Glutamatergic neuron (in vitro differentiated cells): ENCODE measurements at regions not wholly inside any gene's neighbourhood (a gene's known extent, or its start where the extent isn't known, plus 50 kb on each side); places are given as distances from the start of the nearest gene placed in this dataset.
"Not testable (repeated sequence)": the region's sequence is repeated elsewhere in the genome, so short reads cannot be mapped to it uniquely, and the experiment has no call there.

Experiments used
- DNase-seq: peaks from one replicate; pipeline ENCODE4 v3.0.0; 2022
- H3K27ac Mint-ChIP-seq: one replicate; pipeline ENCODE4 v1.8.0; 2020; ENCODE audit warnings: mild to moderate bottlenecking, mixed read lengths, inconsistent platforms; ENCODE audit not compliant: unreplicated experiment
- H3K27me3 Mint-ChIP-seq: one replicate; pipeline ENCODE4 v1.8.0; 2020; ENCODE audit warnings: mild to moderate bottlenecking, moderate library complexity, mixed read lengths, inconsistent platforms; ENCODE audit not compliant: unreplicated experiment
- H3K36me3 Mint-ChIP-seq: one replicate; pipeline ENCODE4 v1.8.0; 2020; ENCODE audit warnings: mild to moderate bottlenecking, mixed read lengths, inconsistent platforms; ENCODE audit not compliant: unreplicated experiment
- H3K4me1 Mint-ChIP-seq: one replicate; pipeline ENCODE4 v1.8.0; 2020; ENCODE audit warnings: mild to moderate bottlenecking, low read depth, mixed read lengths, inconsistent platforms; ENCODE audit not compliant: unreplicated experiment
- H3K4me3 Mint-ChIP-seq: one replicate; pipeline ENCODE4 v1.8.0; 2020; ENCODE audit warnings: mild to moderate bottlenecking, mixed read lengths, inconsistent platforms; ENCODE audit not compliant: unreplicated experiment
- H3K9me3 Mint-ChIP-seq: one replicate; pipeline ENCODE4 v1.8.0; 2020; ENCODE audit warnings: mild to moderate bottlenecking, moderate library complexity, mixed read lengths, inconsistent platforms; ENCODE audit not compliant: unreplicated experiment
- CTCF ChIP-seq: fragments of 200-600 bp; sonication (generic); IDR thresholded peaks from one replicate; pipeline ENCODE4 v1.5.0; 2021; ENCODE audit not compliant: partially characterized antibody, unreplicated experiment

DNA sequence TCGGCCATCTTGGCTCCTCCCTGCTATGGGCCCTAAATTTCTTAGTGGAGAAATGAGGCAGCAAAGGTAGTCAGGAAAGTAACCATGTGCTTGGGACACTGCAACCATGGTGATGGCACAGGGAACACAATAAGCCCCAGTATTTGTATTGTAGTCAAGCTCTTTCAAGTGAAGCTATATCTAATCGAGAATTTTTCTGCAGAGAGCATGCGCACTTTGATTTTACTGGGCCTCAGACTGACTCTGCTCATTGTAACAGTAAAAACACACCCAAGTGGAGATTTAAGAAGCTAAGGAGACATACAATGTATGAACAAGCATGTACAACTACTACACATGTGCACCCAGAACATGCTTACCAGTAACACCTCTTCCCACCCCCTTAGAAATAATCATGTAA, 67.3 kb upstream of the TMEM229A start:
- no peaks in the 10 kb centered on the region for H3K27me3 Mint-ChIP-seq
- no peak overlapping the region for H3K27ac Mint-ChIP-seq
- no peak for TF ChIP-seq CTCF
- no peaks in the 10 kb centered on the region for H3K4me1 Mint-ChIP-seq
- no peaks in the 10 kb centered on the region for H3K9me3 Mint-ChIP-seq
- DNase-seq = no peak
- no peaks in the 10 kb centered on the region for H3K36me3 Mint-ChIP-seq
- no peak overlapping the region for H3K4me3 Mint-ChIP-seq

- not testable (repeated sequence) for H3K27ac Mint-ChIP-seq, H3K4me1 Mint-ChIP-seq, H3K27me3 Mint-ChIP-seq, H3K9me3 Mint-ChIP-seq, DNase-seq, H3K4me3 Mint-ChIP-seq, H3K36me3 Mint-ChIP-seq
Observed at GRCh38 chr7:124099585-124099984, 66.7 kb upstream of the TMEM229A start.

DNA sequence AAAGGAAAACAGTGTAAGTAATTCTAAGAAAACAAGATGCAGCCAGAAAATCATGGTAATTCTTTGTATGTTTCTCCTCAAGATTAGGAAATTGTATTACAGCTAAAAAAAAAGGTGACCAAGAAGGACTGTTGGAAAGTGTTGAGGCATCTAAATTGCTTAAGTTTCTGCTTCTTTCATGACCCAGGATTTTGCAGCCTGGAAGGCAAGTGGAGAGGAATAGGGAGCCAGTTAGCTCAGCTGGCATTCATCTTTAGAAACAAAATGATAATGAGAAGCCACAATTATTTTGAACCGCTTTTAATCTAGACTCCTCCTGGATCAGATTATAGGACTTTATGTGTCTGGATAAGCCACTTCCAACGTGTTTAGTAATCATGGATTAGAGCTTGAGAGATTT, 56.8 kb upstream of the TMEM229A start:
- Mint-ChIP-seq H3K4me1 (no peaks in the 10 kb centered on the region), H3K27me3 (peaks cover 2% of the 10 kb centered on the region), H3K9me3 (no peaks in the 10 kb centered on the region), H3K27ac (no peak overlapping the region), H3K4me3 (no peak overlapping the region), H3K36me3 (no peaks in the 10 kb centered on the region)
- no peak for TF ChIP-seq CTCF
- no peak for DNase-seq

- H3K36me3 Mint-ChIP-seq = no peaks in the 10 kb centered on the region
- H3K4me1 Mint-ChIP-seq = no peaks in the 10 kb centered on the region
- no peak for DNase-seq
- no peak for TF ChIP-seq CTCF
- peaks cover 2% of the 10 kb centered on the region for H3K27me3 Mint-ChIP-seq
- H3K27ac Mint-ChIP-seq = no peak overlapping the region
- no peak overlapping the region for H3K4me3 Mint-ChIP-seq
- H3K9me3 Mint-ChIP-seq = no peaks in the 10 kb centered on the region
Observed at GRCh38 chr7:124088590-124088989, 55.7 kb upstream of the TMEM229A start.

DNA sequence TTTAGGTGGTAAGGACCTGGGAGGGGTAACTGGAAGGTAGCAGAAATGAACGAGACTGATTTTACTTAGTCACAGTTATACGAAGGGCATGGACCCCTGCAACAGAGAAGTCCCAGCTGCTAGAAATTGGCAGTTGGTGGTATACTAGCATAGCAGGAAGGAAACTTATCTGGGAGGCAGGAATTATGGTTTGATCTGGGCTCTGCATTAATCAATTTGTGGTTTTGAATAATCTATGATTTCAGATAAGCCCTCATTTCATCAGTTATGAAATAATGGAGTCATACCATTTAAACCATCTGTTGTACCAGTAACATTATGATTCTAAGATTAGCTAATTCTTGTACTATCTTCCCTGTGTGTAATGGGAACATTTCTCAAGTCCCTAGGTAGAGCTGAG, 54.0 kb upstream of the TMEM229A start:
- no peak for TF ChIP-seq CTCF
- DNase-seq = no peak
- Mint-ChIP-seq H3K4me3 (no peak overlapping the region), H3K27ac (no peak overlapping the region), H3K27me3 (peaks cover 2% of the 10 kb centered on the region), H3K36me3 (no peaks in the 10 kb centered on the region), H3K4me1 (no peaks in the 10 kb centered on the region), H3K9me3 (peaks cover 2% of the 10 kb centered on the region)

DNA sequence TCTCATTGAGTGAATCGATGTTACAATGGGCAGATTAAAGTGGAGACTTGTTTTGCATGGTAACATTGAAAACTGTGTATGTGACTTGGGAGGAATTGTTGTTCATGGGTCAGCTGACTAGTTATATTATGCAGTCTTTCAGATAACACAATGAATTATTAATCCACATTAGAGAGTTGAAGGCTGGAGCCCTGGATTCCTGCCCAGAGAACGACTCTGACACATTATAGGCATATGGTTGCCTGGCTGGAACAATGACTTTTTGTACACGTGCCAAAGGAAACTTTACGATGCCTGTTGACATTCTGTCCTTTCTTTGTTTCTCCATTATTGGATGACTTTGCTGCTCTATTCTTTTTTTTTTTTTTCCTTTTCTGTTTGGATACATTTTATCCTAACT, 52.3 kb upstream of the TMEM229A start:
- peaks cover 2% of the 10 kb centered on the region for H3K9me3 Mint-ChIP-seq
- H3K27ac Mint-ChIP-seq = no peak overlapping the region
- H3K36me3 Mint-ChIP-seq = no peaks in the 10 kb centered on the region
- no peak for DNase-seq
- H3K4me3 Mint-ChIP-seq = no peak overlapping the region
- H3K27me3 Mint-ChIP-seq = peaks cover 2% of the 10 kb centered on the region
- H3K4me1 Mint-ChIP-seq = no peaks in the 10 kb centered on the region
- no peak for TF ChIP-seq CTCF
